ENCODE measurements at regions not wholly inside any gene's neighbourhood (a gene's known extent, or its start where the extent isn't known, plus 50 kb on each side); places are given as distances from the start of the nearest gene placed in this dataset.

DNA sequence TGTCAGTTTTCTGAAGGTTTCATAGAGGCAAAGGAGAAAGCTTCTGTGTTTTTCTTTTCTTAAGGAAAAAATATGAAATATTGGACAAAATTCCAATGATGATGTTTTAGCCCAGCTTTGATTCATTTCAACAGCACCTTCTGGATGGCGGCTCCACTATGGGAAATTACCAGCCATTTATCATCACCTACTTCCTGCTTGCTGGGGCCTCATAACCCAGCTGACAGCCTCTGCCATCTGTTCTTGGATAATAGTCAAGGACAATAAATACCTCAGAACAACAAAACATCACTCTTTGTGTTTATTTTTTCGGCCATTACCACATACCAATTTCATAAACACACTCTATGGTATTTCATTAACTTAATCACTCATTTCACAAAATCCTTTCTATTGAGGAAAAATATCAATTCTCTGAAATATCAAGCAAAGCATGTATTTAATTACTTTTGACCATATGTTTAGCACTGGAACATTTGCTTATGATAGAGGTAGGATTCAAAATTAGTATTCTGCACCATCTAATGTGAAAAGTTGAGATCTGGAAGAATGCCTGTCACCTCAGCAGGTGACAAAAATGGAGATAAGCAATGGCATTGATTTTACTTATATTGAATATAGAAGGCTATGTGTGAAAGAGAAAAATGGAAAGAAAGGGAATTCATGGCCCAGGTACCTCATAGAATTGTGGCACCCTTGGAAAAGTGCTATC, 629.7 kb downstream of the LIG4 start:
- no peak for DNase-seq (ENCODE audit: low read depth in 1 of 2, low spot score in 1 of 2)

DNA sequence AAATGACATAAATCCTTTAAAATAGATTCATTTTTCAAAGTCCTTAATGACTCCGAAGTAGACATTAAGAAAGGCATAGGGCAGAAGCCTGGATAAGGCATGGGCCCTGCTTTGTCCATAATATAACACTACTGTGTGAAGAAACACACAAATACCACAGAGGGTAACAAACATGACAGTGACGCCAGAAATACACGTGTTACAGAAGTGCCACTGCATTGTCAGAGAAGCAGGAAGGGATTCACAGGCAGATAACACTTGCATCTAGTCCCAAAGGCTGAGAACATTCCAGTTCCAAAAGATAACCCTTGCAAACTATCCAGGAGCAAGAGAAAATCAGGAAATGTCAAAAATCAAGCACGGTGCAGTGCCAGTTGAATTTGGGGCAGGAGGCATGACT, 633.2 kb downstream of the LIG4 start:
- no peak for DNase-seq (ENCODE audit: low read depth in 1 of 2, low spot score in 1 of 2)

DNA sequence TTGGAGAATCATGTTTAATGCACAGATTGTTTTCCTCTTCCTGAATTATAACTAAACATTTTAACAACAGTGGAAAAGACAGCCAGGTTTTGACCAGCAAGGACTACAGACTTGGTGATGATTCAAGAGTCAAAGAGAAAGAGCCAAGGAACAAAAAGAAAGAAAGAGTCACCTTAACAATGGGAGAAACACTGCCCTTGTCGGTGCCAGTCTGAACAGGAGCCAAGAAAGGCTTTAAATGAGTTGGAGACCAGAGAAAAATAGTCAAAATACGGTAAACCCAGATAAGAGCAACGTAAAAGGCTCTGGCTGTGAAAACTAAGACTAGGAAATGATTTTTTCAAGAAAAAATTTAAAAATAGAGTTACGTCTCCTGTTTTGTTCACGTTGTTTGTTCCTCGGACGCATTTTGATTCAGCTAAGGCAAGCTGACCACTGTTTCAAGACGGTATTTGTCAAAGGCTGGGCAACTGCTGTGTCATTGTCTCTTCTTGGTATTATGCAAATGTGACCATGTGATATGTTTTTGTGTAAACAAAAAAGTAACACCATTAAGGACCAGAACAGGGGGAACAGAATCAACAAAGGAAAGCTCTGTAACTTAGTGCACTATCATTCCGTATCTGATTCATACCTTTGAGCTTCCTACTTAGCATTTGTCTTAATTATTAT, 634.5 kb downstream of the LIG4 start:
- no peak for DNase-seq (ENCODE audit: low read depth in 1 of 2, low spot score in 1 of 2)

DNA sequence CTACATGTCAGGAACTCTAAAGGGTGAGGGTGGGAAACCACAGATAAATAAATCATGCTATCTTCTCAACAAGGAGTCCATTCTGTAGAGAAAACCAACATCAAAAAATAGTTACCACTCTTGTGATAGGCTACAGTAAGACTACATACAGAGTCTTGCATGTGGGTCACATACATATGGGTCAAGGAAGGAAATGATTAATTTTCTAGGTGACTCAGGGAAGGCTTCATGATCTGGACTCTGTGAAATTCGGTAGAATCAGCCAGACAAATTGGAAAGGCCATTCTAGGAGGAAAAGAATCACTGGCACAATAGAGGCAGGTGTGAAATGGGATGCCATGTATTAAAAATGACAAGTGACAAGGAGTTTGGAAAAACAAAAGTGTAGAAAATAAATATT, 638.9 kb downstream of the LIG4 start:
- DNase-seq (ENCODE audit: low read depth in 1 of 2, low spot score in 1 of 2), result no peak

DNA sequence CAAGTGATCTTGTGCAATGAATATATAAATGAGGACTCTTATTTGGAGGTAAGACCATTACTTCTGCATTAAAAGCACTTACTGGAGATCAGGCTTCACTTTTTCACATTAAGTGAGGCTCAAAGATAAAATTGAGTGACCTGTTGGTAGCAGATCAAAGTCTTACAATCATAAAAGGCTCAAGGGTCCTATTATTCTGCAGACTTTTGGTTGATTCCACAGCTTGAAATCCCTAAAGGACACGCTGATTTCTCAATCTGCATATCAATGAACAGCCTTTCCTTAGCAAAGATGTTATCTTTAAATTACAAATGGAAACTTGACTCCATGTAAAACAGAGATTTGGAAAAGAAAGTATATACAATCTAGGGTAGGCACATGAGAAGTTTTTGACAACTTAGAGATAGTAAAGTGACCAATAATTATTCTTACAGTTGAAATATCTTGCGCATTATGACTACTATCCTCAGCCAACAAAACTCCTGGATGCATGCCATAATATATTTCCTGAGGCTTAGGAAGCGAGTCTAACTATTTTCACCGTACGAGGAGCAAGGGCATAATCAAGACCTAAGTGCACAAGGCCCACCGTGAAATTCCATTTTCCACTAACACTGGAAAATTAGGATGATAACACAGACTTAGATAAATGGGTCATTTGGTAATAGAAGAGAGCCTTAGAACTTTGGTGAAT, 640.7 kb downstream of the LIG4 start:
- no peak for DNase-seq (ENCODE audit: low read depth in 1 of 2, low spot score in 1 of 2)

DNA sequence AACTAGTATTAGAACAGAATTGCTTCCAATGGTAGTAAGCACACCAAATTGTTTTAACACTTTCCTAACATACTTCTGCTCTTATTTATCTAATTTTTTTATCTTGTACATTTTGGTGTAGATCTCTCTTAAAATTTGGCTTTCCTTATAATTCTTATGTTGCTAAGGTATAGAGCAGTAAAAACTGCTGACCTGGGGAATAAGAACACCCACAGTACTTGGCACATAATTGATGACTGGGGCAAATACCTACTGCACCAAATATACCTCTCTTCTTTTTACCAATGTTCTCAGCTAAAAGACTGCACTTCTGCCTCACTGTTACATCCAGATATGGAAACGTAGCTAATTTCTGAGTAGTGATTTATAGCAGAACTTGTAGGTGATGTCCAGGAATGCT, 642.2 kb downstream of the LIG4 start:
- DNase-seq (ENCODE audit: low read depth in 1 of 2, low spot score in 1 of 2), result no peak

DNA sequence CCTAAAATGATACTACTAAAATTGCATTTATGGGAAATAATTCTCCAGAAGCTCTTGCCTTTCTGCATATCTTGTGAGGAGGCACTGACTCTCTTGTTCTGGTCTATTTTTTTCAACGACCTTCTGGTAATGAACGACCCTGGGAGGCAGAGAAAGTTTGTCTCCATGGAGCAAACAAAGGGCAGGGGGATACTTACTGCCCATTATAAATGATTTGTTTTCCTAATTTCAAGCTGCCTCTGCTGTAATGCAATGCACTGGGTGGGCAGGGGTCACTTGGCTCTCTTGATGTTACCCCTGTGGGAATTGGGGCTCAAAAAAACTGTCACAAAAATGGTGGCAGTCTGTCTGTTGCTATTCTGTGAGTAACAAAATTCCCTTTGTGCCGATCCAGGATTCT, 643.2 kb downstream of the LIG4 start:
- DNase-seq (ENCODE audit: low read depth in 1 of 2, low spot score in 1 of 2), result no peak

DNA sequence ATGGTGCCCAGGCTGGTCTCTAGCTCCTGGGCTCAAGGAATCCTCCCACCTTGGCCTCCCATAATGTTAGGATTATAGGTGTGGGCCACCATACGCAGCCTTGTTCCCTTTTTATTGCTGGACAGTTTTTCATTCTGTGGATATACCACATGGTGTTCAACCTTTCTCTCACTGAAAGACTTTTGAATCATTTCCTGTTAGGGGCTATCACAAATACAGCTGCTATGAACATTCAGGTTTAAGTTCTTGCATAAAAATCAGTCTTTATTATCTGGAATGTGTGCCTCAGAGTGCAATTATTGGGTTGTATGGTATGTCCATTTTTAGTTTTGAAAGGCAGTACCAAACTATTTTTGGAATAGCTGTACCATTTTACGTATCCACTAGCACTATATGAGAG, 647.2 kb downstream of the LIG4 start:
- no peak for DNase-seq (ENCODE audit: low read depth in 1 of 2, low spot score in 1 of 2)

DNA sequence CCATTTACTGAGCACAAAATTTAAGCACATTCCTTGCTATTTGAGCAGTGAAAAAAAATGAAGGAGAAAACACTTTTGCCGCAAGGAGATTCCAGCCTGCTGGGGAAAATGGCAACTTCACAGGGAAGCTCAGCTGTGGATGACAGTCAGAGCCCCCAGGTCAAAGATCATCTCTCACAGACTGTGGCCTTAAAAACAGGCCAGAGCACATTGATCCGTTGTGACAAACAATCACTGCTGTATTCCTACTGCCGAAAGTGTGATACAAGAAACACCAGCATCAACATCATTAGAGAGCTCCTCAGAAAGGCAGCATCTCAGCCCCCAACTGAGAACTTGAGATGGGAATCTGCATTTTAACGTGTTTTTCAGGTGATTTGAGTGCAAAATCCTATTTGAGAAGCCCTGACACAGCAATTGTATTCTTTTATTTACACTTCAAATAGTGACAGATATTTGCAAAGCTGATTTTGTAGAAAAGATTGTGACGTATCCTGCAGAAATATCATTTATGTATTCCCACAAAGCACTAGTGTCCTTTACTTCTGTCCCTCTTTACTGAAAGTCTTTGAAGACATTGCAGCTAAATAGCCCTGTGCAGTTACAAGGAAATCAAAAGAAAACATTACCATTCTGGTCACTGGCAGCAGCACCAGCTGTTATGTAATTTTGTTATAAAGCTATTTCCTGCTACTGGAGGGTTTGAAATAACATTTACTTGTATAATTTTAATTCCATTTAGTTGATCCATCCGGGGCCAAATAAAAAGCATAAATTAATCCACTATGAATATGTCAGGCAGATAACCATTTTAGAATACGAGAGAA, 652.0 kb downstream of the LIG4 start:
- no peak for DNase-seq (ENCODE audit: low read depth in 1 of 2, low spot score in 1 of 2)

DNA sequence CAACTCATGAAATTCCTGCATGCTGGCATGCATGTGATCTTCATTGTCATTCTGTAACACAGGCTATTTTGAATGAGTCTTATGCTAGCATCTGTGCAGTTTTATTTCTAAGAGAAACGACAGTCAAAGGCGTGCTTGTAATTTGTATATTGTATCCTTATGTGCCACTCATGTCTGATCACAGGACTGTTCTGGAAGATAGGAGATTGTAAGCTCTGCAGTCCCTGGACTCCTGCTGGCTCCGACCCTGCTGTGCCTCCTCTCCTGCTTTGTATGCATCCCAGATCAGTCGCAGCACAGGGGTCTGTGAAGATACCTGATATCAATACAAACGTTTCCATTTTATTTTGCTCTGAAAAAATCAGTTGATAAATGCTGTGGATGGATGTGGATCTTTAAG, 653.1 kb downstream of the LIG4 start:
- DNase-seq (ENCODE audit: low read depth in 1 of 2, low spot score in 1 of 2), result no peak

DNA sequence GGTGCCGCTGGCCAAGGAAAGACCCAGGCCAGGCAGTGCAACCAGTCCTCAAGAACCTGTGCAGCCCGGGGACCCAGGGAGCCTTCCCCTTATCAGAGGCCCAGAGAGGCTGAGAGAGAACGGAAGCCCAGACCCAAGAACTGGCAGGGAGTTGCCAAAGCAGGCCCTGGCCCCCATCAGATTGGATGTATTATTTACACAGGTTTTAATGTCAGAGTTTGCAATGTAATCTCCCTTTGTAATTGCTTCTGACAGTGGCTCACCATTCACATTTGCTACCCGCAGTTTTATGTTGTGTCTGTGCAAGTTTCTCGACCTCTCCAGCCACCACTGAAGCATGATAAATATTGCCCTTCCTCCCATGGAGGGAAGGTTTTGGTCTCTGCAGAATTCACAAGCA, 660.9 kb downstream of the LIG4 start:
- DNase-seq (ENCODE audit: low read depth in 1 of 2, low spot score in 1 of 2), result no peak

DNA sequence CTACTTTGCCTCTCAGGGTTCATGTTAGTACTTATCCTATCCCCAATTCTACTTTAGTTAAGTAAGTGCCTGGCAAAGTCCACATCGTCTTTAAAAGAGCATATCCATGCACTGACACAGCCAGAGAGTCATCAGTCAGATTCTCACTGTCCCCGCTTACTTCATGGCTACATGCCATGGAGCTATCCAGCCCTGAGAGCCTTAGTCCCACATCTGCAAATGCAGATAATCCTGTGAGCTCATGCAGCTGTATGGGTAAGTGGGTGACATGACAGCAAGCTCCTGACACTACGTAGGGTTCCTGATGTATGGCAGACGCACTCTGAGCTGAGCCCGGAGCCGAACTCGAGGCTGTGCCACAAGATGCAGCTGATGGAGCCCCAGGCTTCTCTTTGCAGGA, 661.5 kb downstream of the LIG4 start:
- DNase-seq (ENCODE audit: low read depth in 1 of 2, low spot score in 1 of 2), result no peak

DNA sequence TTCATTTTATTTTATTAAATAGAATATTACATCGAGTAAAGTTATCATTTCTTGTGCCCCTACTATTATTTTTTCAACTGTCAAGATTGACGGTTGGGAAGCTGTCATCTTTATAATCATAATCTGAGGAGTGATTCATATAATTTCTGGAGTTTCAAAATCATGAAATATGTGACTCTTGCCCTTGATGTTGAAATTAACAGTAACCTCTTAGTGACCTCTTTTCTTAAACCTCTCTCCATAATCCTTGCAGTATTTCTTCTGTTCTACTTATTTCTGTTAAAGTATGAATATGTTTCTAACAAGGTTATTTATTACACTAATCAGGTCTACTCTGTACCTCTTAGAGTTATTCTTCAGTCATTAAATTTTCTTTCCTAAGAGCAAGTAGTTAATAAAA, 663.8 kb downstream of the LIG4 start:
- no peak for DNase-seq (ENCODE audit: low read depth in 1 of 2, low spot score in 1 of 2)

DNA sequence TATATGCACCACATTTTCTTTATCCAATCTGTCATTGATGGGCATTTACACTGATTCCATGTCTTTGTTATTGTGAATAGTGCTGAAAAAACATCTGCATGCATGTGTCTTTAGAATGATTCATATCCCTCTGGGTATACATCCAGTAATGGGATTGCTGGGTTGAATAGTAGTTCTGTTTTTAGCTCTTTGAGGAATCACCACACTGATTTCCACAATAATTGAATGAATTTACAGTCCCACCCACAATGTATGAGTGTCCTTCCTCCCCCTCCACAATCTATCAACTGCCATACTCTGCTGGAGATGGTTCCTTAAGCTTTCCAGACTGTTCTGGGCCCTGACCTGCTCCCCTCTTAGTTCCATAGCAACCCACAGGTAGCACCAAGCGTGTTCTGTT, 667.0 kb downstream of the LIG4 start:
- no peak for DNase-seq (ENCODE audit: low read depth in 1 of 2, low spot score in 1 of 2)

DNA sequence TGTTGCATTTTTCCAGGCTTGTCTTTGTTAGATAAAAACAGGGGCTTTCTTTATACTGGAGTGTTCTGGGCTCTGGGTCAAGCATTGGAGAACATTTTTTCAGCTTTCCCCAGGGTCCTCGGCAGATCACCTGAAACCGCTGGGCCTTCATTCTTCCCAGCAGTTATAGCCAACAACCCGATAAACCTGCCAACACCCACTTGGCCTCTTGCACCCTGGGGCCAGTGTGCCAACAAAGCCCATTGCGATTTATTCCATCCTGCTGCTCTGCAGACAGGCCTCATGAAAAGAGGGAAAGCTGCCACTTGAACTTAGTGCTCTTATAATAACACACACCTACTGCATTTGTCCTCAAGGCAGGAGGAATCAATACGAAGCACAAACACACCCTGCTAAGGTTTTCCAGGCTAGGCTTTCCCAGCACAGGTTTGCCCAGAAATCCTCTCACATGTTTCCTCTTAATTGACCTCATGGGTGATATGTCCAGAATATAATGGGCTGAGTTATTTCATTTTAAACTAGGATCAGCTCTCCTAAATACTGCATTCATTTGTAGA, 669.3 kb downstream of the LIG4 start:
- no peak for DNase-seq (ENCODE audit: low read depth in 1 of 2, low spot score in 1 of 2)

DNA sequence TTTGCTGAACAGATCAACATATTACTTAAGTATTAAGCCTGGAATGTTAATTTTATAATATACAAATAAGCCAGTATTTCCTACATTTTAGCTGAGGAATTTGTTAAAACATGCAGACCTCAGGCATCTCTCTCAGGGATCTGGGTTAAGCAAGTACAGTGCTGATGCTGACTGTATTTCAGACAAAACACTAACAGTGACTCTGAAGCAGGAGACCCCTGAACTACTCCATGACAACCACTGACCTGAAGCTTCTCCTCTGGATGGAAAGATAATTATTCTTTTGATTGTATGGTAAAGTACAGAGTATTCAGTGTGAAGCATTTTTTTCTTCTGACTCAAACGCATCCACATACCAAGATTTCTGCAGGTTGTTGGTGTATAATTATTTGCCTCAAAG, 680.8 kb downstream of the LIG4 start:
- no peak for DNase-seq (ENCODE audit: low read depth in 1 of 2, low spot score in 1 of 2)

DNA sequence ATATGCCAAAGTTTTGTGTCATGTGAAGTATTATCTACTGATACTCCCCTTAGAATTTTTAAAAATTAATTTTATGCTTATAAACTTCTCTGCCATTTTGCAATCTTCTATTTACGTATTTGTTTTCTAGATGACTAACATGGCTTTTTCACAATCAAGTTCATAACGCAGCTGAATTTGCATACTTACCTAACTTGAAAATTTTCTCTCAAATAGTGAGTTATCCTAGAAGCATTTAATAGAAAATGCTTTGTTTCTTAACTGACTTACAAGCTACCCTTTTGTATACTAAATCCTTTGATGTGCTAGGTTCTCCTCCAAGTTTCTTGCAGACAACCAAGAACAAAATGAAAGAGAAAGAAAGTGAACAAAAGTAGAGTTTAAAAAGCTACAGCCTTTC, 683.5 kb downstream of the LIG4 start:
- DNase-seq (ENCODE audit: low read depth in 1 of 2, low spot score in 1 of 2), result no peak

DNA sequence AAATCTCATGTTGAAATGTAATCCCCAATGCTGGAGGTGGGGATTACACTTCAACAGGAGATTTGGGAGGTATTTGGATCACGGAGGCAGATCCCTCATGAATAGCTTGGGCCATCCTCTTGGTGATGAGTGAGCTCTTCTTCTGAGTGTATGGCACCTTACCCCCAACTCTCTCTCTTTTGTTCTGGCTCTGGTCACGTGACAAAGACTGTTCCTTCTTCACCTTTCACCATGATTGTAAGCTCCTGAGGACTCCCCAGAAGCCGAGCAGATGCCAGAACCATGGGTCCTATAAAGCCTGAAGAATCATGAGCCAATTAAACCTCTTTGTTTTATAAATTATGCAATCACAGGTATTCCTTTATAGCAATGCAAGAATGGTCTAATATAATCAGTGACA, 684.2 kb downstream of the LIG4 start:
- no peak for DNase-seq (ENCODE audit: low read depth in 1 of 2, low spot score in 1 of 2)

DNA sequence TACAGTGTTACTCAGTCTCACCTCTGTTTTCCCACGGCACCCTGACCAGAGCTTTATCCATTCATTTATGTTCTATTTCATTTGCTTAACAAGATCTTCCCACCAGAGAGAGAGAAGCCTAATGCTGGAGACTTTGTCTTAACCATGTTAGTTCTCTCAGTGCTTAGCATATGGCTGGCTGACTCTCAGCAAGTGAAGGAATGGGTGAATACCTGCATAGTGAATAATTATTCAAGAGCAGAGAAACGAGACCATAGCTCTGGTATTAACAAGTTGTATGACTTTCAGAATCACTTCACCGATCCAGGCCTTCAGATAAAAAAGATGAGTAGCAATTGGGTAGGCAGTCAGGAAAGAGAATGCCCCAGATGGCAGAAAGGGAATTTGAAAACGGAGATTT, 686.3 kb downstream of the LIG4 start:
- no peak for DNase-seq (ENCODE audit: low read depth in 1 of 2, low spot score in 1 of 2)

DNA sequence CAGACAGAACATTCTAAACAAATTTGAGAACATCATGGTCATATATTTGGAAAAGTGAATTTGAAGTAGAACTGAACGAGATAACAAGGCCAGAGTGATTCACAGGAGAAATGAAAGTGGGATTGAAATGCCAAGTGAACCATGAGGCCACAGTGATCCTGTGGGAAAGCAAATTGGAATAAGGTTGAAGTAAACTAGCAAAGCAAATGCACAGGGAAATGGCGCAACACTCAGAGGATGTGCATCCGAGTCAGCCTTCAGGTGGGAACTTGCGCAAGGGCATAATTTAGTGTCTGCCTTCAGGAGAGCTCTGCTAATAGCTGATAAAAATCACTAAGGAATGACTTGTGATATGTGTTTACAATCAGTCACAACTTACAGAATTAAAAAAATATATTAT, 696.6 kb downstream of the LIG4 start:
- DNase-seq (ENCODE audit: low read depth in 1 of 2, low spot score in 1 of 2), result no peak

DNA sequence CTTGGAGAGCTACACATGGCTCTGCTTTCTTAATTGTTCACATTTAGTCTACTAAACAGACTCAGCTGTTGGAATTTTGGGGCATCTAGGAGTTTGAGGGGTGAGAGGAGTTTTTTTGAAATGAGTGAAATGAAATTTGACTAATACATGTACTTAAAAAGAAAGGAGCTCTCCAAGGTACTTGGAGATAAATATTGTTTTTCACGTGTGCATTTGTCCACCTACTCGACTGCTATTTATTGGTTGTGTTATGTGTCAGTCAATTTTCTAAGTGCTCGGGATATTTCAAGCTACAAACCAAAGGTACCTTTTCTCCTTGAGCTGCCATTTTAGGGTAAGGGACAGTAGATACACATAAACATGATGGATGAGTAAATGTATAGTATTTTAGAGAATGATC, 697.0 kb downstream of the LIG4 start:
- no peak for DNase-seq (ENCODE audit: low read depth in 1 of 2, low spot score in 1 of 2)
